SW480 (cell line): ENCODE measurements at regions not wholly inside any gene's neighbourhood (a gene's known extent, or its start where the extent isn't known, plus 50 kb on each side); places are given as distances from the start of the nearest gene placed in this dataset.
A peak's percentile ranks its signal among the peaks of the same experiment; 100 is the strongest.

Experiments used
- DNase-seq: peaks from one replicate; pipeline ENCODE4 v3.0.0-alpha.2; 2016; ENCODE audit warnings: low spot score

GRCh38 chr12:58530742-58531062, 389.6 kb downstream of the LRIG3 start:
- no peak for DNase-seq

- no peak for DNase-seq
Measured at GRCh38 chr12:58532855-58533608, 387.3 kb downstream of the LRIG3 start.

- DNase-seq: no peak
Measured at GRCh38 chr12:58533652-58534051, 386.7 kb downstream of the LRIG3 start.

- DNase-seq: no peak
Measured at GRCh38 chr12:58537278-58537677, 383.0 kb downstream of the LRIG3 start.

- DNase-seq: no peak
Measured at GRCh38 chr12:58539295-58539694, 381.0 kb downstream of the LRIG3 start.

GRCh38 chr12:58540480-58541299, 379.6 kb downstream of the LRIG3 start:
- DNase-seq: peak; percentile 65

- no peak for DNase-seq
Measured at GRCh38 chr12:58541300-58541690, 379.0 kb downstream of the LRIG3 start.

- DNase-seq: no peak
Measured at GRCh38 chr12:58544281-58544680, 376.0 kb downstream of the LRIG3 start.

GRCh38 chr12:58547217-58547616, 373.1 kb downstream of the LRIG3 start:
- no peak for DNase-seq

- DNase-seq: no peak
Measured at GRCh38 chr12:58548801-58549200, 371.5 kb downstream of the LRIG3 start.

GRCh38 chr12:58554522-58555157, 365.7 kb downstream of the LRIG3 start:
- DNase-seq: no peak

- no peak for DNase-seq
Measured at GRCh38 chr12:58557171-58557570, 363.1 kb downstream of the LRIG3 start.

- no peak for DNase-seq
Measured at GRCh38 chr12:58557661-58558060, 362.6 kb downstream of the LRIG3 start.

GRCh38 chr12:58563621-58564020, 356.7 kb downstream of the LRIG3 start:
- no peak for DNase-seq

GRCh38 chr12:58564721-58565120, 355.6 kb downstream of the LRIG3 start:
- no peak for DNase-seq

GRCh38 chr12:58566599-58566998, 353.7 kb downstream of the LRIG3 start:
- no peak for DNase-seq

GRCh38 chr12:58567189-58567588, 353.1 kb downstream of the LRIG3 start:
- DNase-seq: no peak

- DNase-seq: no peak
Measured at GRCh38 chr12:58570411-58570810, 349.9 kb downstream of the LRIG3 start.

GRCh38 chr12:58575256-58575655, 345.0 kb downstream of the LRIG3 start:
- no peak for DNase-seq

GRCh38 chr12:58576081-58576480, 344.2 kb downstream of the LRIG3 start:
- DNase-seq: no peak

- no peak for DNase-seq
Measured at GRCh38 chr12:58576916-58577315, 343.4 kb downstream of the LRIG3 start.

- DNase-seq: no peak
Measured at GRCh38 chr12:58580095-58580494, 340.2 kb downstream of the LRIG3 start.

- DNase-seq: no peak
Measured at GRCh38 chr12:58583529-58583928, 336.8 kb downstream of the LRIG3 start.
